ENCODE measurements at regions not wholly inside any gene's neighbourhood (a gene's known extent, or its start where the extent isn't known, plus 50 kb on each side); places are given as distances from the start of the nearest gene placed in this dataset.

GRCh38 chr18:66346833-66347588 lies 256.9 kb downstream of the CDH19 start:
- no peak for TF ChIP-seq POLR2A (IDR thresholded peaks at IDR 0.05)
- no peak for TF ChIP-seq CTCF (IDR thresholded peaks at IDR 0.05)
- TF ChIP-seq POLR2AphosphoS5 (IDR thresholded peaks at IDR 0.05), result no peak
- H3K27me3 ChIP-seq, result no peaks in the 10 kb centered on the region
- intact Hi-C loops (cut with DNase I; ENCODE audit: low total_unique reads), result no loop called here

GRCh38 chr18:66344227-66344626 lies 259.7 kb downstream of the CDH19 start:
- intact Hi-C loops (cut with DNase I; ENCODE audit: low total_unique reads), result no loop called here
- H3K36me3 ChIP-seq, result no peaks in the 10 kb centered on the region
- DNase-seq (ENCODE audit: low spot score in 2 of 2), result no peak
- no peaks in the 10 kb centered on the region for H3K4me1 ChIP-seq
- H3K27ac ChIP-seq, result no peak overlapping the region
- H3K4me3 ChIP-seq, result no peak overlapping the region
- H3K27me3 ChIP-seq, result no peaks in the 10 kb centered on the region
- no peak for TF ChIP-seq CTCF (IDR thresholded peaks at IDR 0.05)
- no peak for TF ChIP-seq POLR2A (IDR thresholded peaks at IDR 0.05)
- TF ChIP-seq POLR2AphosphoS5 (IDR thresholded peaks at IDR 0.05), result no peak
- H3K9me3 ChIP-seq, result no peaks in the 10 kb centered on the region

More at GRCh38 chr18:66346833-66347588, 256.9 kb downstream of the CDH19 start:
- Histone ChIP-seq H3K9me3 (peaks cover 0 to under 1% of the 10 kb centered on the region in 2 donors), H3K4me1 (no peaks in the 10 kb centered on the region), H3K4me3 (no peak overlapping the region), H3K27ac (no peak overlapping the region), H3K36me3 (no peaks in the 10 kb centered on the region)
- no peak for DNase-seq (ENCODE audit: low spot score in 2 of 2)

GRCh38 chr18:66342577-66342976 lies 261.3 kb downstream of the CDH19 start:
- Histone ChIP-seq H3K27ac (no peak overlapping the region), H3K36me3 (no peaks in the 10 kb centered on the region), H3K4me1 (no peaks in the 10 kb centered on the region), H3K9me3 (no peaks in the 10 kb centered on the region), H3K27me3 (no peaks in the 10 kb centered on the region), H3K4me3 (no peak overlapping the region)
- intact Hi-C loops (cut with DNase I; ENCODE audit: low total_unique reads), result no loop called here
- TF ChIP-seq POLR2AphosphoS5 (IDR thresholded peaks at IDR 0.05) (no peak), CTCF (IDR thresholded peaks at IDR 0.05) (no peak), POLR2A (IDR thresholded peaks at IDR 0.05) (no peak)
- no peak for DNase-seq (ENCODE audit: low spot score in 2 of 2)

GRCh38 chr18:66334534-66334933 lies 269.4 kb downstream of the CDH19 start:
- no peaks in the 10 kb centered on the region for H3K4me1 ChIP-seq
- H3K9me3 ChIP-seq, result no peaks in the 10 kb centered on the region
- H3K4me3 ChIP-seq, result no peak overlapping the region
- H3K27ac ChIP-seq, result no peak overlapping the region
- TF ChIP-seq POLR2AphosphoS5 (IDR thresholded peaks at IDR 0.05), result no peak
- no peak for TF ChIP-seq CTCF (IDR thresholded peaks at IDR 0.05)
- no peak for TF ChIP-seq POLR2A (IDR thresholded peaks at IDR 0.05)
- no peak for DNase-seq (ENCODE audit: low spot score in 2 of 2)
- intact Hi-C loops (cut with DNase I; ENCODE audit: low total_unique reads), result no loop called here
- no peaks in the 10 kb centered on the region for H3K27me3 ChIP-seq
- no peaks in the 10 kb centered on the region for H3K36me3 ChIP-seq

- intact Hi-C loops (cut with DNase I; ENCODE audit: low total_unique reads), result no loop called here
- Histone ChIP-seq H3K9me3 (no peaks in the 10 kb centered on the region), H3K27ac (no peak overlapping the region), H3K4me1 (no peaks in the 10 kb centered on the region), H3K4me3 (no peak overlapping the region), H3K27me3 (no peaks in the 10 kb centered on the region), H3K36me3 (no peaks in the 10 kb centered on the region)
- no peak for DNase-seq (ENCODE audit: low spot score in 2 of 2)
- TF ChIP-seq CTCF (IDR thresholded peaks at IDR 0.05), result no peak
- TF ChIP-seq POLR2A (IDR thresholded peaks at IDR 0.05), result no peak
- TF ChIP-seq POLR2AphosphoS5 (IDR thresholded peaks at IDR 0.05), result no peak
Observed at GRCh38 chr18:66329716-66330115, 274.2 kb downstream of the CDH19 start.

Data from breast epithelium (tissue), 4 donors.